Activated CD8-positive, alpha-beta T cell treated with anti-CD3 and anti-CD28 coated beads for 36 hours (primary cell): ENCODE measurements at regions not wholly inside any gene's neighbourhood (a gene's known extent, or its start where the extent isn't known, plus 50 kb on each side); places are given as distances from the start of the nearest gene placed in this dataset.

Experiments used
- ATAC-seq: fragments of 200-7000 bp; cut with Tn5 transposase; one replicate; pipeline ENCODE4 v1.10.0; 2021; ENCODE audit warnings: mild to moderate bottlenecking, moderate library complexity
- CTCF ChIA-PET: fragments of 350-600 bp; sonication (Branson Sonifier 250); formaldehyde crosslinking; loops from one replicate; lab custom pipeline; 2021; ENCODE audit warnings: antibody characterized with exemption; lab: Charles Lee
- POLR2A ChIA-PET: fragments of 350-600 bp; sonication (Branson Sonifier 250); formaldehyde crosslinking; loops from one replicate; lab custom pipeline; 2021; ENCODE audit warnings: antibody characterized with exemption; lab: Charles Lee
- DNase-seq: peaks from one replicate; pipeline ENCODE4 v3.0.0-alpha.2; 2020
- H3K27ac Mint-ChIP-seq: one replicate; pipeline ENCODE4 v1.8.0; 2021; ENCODE audit warnings: mild to moderate bottlenecking, mixed read lengths
- H3K27me3 Mint-ChIP-seq: one replicate; pipeline ENCODE4 v1.8.0; 2021; ENCODE audit warnings: mixed read lengths
- H3K36me3 Mint-ChIP-seq: one replicate; pipeline ENCODE4 v1.8.0; 2021; ENCODE audit warnings: low read depth, mixed read lengths
- H3K4me1 Mint-ChIP-seq: one replicate; pipeline ENCODE4 v1.8.0; 2021; ENCODE audit warnings: low read depth, mixed read lengths
- H3K4me3 Mint-ChIP-seq: one replicate; pipeline ENCODE4 v1.8.0; 2021; ENCODE audit warnings: mild to moderate bottlenecking, moderate library complexity, mixed read lengths
- H3K9me3 Mint-ChIP-seq: one replicate; pipeline ENCODE4 v1.8.0; 2021; ENCODE audit warnings: mixed read lengths
- CTCF ChIP-seq: fragments of 200-600 bp; IDR thresholded peaks from one replicate; pipeline ENCODE4 v1.8.0; 2022; ENCODE audit warnings: antibody characterized with exemption, mild to moderate bottlenecking
- intact Hi-C: fragments of 100-400 bp; cut with micrococcal nuclease; formaldehyde crosslinking; loops from one replicate; pipeline ENCODE4 v1.10.0; 2022

GRCh38 chr1:90494748-90495282 lies 222.3 kb downstream of the BARHL2 start:
- no peak for ATAC-seq
- CTCF ChIA-PET = no interaction called here
- Mint-ChIP-seq H3K4me1 (no peaks in the 10 kb centered on the region), H3K9me3 (no peaks in the 10 kb centered on the region), H3K36me3 (no peaks in the 10 kb centered on the region), H3K27ac (no peak overlapping the region), H3K4me3 (no peak overlapping the region), H3K27me3 (peaks cover 7% of the 10 kb centered on the region)
- intact Hi-C loops = no loop called here
- POLR2A ChIA-PET = no interaction called here
- DNase-seq = no peak
- TF ChIP-seq CTCF = no peak

- H3K9me3 Mint-ChIP-seq = no peaks in the 10 kb centered on the region
- CTCF ChIA-PET = no interaction called here
- no peak overlapping the region for H3K4me3 Mint-ChIP-seq
- no peak overlapping the region for H3K27ac Mint-ChIP-seq
- intact Hi-C loops = no loop called here
- no peak for ATAC-seq
- H3K36me3 Mint-ChIP-seq = no peaks in the 10 kb centered on the region
- TF ChIP-seq CTCF = no peak
- POLR2A ChIA-PET = no interaction called here
- DNase-seq = no peak
- no peaks in the 10 kb centered on the region for H3K4me1 Mint-ChIP-seq
- peaks cover 2% of the 10 kb centered on the region for H3K27me3 Mint-ChIP-seq
Observed at GRCh38 chr1:90488451-90488850, 228.7 kb downstream of the BARHL2 start.

- ChIA-PET POLR2A (no interaction called here), CTCF (no interaction called here)
- no peaks in the 10 kb centered on the region for H3K9me3 Mint-ChIP-seq
- intact Hi-C loops = no loop called here
- TF ChIP-seq CTCF = no peak
- no peak for ATAC-seq
- no peak for DNase-seq
- H3K4me1 Mint-ChIP-seq = no peaks in the 10 kb centered on the region
- no peaks in the 10 kb centered on the region for H3K27me3 Mint-ChIP-seq
- no peak overlapping the region for H3K4me3 Mint-ChIP-seq
- no peak overlapping the region for H3K27ac Mint-ChIP-seq
- H3K36me3 Mint-ChIP-seq = no peaks in the 10 kb centered on the region
Observed at GRCh38 chr1:90486996-90487395, 230.1 kb downstream of the BARHL2 start.

- intact Hi-C loops = no loop called here
- CTCF ChIA-PET = no interaction called here
- H3K36me3 Mint-ChIP-seq = no peaks in the 10 kb centered on the region
- POLR2A ChIA-PET = no interaction called here
- no peak for DNase-seq
- H3K4me3 Mint-ChIP-seq = no peak overlapping the region
- no peaks in the 10 kb centered on the region for H3K27me3 Mint-ChIP-seq
- no peaks in the 10 kb centered on the region for H3K9me3 Mint-ChIP-seq
- no peak for ATAC-seq
- H3K27ac Mint-ChIP-seq = no peak overlapping the region
- TF ChIP-seq CTCF = no peak
- H3K4me1 Mint-ChIP-seq = no peaks in the 10 kb centered on the region
Observed at GRCh38 chr1:90486134-90486824, 230.8 kb downstream of the BARHL2 start.

- ChIA-PET CTCF (no interaction called here), POLR2A (no interaction called here)
- intact Hi-C loops = no loop called here
- ATAC-seq (no peak), DNase-seq (no peak)
- H3K4me3 Mint-ChIP-seq = no peak overlapping the region
- TF ChIP-seq CTCF = no peak
- H3K27ac Mint-ChIP-seq = no peak overlapping the region
- H3K9me3 Mint-ChIP-seq = no peaks in the 10 kb centered on the region
- H3K4me1 Mint-ChIP-seq = no peaks in the 10 kb centered on the region
- H3K36me3 Mint-ChIP-seq = no peaks in the 10 kb centered on the region
- no peaks in the 10 kb centered on the region for H3K27me3 Mint-ChIP-seq
Observed at GRCh38 chr1:90480271-90480835, 236.7 kb downstream of the BARHL2 start.
